ENCODE measurements at regions not wholly inside any gene's neighbourhood (a gene's known extent, or its start where the extent isn't known, plus 50 kb on each side); places are given as distances from the start of the nearest gene placed in this dataset.

- TF ChIP-seq CTCF (conservative IDR thresholded peaks at IDR 0.05) (no peak), EZH2 (IDR thresholded peaks at IDR 0.05; ENCODE audit: low read depth) (no peak)
Observed at GRCh38 chr7:25829663-25830062, 322.3 kb upstream of the NFE2L3 start.
